HG03457 (cell line): ENCODE measurements at regions not wholly inside any gene's neighbourhood (a gene's known extent, or its start where the extent isn't known, plus 50 kb on each side); places are given as distances from the start of the nearest gene placed in this dataset.
"Not testable (repeated sequence)": the region's sequence is repeated elsewhere in the genome, so short reads cannot be mapped to it uniquely, and the experiment has no call there.

Experiments
- ATAC-seq: cut with Tn5 transposase; IDR thresholded peaks from one replicate; pipeline ENCODE4 v1.9.1; 2021; ENCODE audit warnings: moderate number of reproducible peaks; ENCODE audit not compliant: unreplicated experiment

DNA sequence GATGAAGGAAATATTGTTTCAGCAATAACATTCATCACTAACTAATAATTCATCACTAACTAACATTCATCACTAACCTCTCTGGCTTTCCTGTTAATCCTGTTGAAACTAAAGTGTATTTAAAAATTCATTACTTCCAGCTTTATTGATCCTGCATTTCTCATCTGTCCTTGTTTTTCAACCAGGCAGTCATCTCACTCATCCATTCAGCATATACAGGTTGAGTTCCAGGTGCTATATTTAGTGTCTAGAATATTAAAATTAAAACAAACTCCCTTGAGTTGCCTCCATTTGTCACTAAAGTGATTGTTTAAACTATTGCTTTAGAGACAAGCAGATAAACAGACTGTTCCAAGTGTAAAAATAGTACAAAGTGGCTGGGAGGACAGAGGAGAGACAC is 58.1 kb downstream of the ATXN7L3B start:
- no peak for ATAC-seq

DNA sequence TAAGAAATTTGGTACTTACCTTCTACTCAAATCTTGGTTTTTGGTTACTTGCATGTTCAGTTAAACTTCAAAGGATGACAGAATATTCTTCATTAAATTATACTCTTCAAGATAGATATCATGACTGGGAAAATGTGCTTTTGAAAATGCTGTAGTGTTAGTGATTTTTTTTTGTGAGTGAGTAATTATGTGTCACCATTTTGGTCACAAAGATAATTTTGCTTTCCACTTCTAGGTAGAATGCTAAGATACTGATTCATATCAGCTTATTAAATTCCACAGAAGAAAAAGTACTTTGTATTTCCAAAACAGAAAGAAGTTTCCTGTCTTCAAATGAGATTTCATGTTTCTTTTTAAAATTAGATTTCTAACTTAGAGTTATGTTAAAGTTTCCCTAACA is 61.2 kb downstream of the ATXN7L3B start:
- no peak for ATAC-seq

DNA sequence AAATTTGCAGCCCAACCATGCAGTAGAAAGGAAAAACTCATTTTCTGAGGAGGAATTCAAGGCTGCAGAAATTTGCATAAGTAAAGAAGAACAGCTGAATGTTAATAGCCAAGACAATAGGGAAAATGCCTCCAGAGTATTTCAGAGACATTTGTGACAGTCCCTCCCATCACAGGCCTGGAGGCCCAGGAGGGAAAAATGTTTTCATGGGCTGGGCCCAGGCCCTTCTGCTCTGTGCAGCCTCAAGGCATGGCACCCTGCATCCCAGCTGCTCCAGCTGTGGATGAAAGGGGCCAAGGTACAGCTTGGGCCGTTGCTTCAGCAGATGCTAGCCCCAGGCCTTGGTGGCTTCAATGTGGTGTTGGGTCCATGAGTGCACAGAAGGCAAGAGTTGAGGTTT is 62.3 kb downstream of the ATXN7L3B start:
- ATAC-seq = no peak

DNA sequence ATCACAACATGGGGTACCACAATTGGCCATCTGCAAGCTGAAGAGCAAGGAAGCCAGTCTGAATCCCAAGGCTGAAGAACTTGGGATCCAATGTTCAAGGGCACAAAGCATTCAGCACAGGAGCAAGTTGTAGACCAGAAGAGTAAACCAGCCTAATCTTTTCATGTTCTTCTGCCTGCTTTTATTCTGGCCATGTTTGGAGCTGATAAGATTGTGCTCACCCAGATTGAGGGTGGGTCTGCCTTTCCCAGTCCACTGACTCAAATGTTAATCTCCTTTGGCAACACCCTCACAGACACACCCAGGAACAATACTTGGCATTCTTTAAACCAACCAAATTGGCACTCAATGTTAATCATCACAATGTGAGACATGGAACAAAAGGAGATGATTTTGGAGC is 63.2 kb downstream of the ATXN7L3B start:
- ATAC-seq = not testable (repeated sequence)

DNA sequence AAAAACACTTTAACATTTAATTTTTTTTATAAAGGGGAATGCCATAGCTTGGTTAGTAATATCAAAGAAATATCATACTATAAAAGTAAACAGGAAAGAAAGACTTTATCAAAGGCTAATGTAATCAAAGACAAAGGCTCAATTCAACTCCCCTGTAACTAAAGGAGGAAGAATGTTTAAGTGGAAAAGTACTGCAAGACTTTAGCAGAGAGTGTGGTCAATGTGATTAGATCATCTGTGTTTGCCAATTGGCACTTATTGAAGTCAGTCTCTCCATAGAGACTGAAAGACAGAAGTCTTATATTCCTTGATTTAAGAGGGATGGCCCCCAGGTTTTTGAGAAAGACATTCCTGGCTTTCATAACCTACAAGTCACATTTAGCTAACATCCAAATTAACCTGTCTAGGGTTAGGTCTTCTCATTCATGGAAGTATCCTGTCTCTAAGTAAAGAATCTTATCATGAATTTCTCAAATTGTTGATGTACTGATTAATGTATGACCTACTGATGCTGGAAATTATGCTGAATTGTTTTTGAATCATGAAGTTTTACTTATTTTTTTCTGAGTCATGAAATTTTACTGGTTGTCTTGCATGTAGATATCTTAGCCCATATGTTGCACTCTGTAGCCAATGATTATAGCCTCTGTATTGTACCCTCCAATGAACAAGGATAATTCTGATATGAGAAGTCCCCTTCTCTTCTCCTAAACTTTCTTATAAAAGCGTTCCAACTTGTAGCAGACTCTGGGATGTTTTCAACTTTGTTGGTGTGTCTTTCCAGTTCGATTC is 65.4 kb downstream of the ATXN7L3B start:
- ATAC-seq = no peak

DNA sequence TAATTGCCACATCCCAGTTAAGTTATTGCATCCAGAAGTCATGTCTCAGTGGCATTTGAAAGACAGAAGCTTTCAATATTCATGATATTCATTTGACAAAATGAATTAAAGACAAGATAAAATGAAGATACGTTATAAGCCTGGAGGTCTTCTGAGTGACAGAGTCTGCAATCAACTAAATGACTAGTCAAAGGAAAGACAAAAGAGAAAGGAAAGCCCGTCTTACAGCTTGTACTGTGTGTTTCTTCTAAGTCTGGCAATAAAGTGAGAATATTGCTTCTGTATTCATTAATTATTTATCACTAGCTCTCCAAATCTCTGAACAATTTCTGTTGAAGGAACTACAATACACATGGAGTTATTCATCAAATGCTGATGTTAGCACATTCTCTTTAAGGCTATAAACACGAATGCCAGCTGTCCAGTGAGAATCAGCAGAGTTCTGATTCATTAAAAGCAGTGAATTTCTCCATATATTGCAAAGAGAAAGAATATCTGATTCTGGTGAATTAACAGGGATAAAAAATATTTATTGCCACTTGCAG is 70.7 kb downstream of the ATXN7L3B start:
- ATAC-seq = no peak

DNA sequence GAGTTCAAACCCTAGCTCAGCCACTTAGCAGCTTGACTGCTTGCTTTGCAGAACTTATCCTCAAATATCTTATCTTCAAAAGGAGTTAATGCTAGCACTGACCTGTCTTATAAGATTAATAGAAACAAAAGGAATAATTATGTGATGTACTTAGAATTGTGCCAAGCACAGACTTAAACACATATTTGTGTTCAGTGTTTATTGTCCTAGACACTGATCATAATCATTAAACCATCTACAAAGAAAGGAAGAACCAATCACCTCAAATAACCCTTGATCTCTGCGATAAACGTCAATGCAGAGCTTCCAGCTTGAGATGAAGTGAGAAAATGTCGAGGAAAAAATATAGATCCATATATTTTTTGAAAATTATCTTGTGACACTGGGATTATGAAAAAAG is 73.1 kb downstream of the ATXN7L3B start:
- no peak for ATAC-seq

DNA sequence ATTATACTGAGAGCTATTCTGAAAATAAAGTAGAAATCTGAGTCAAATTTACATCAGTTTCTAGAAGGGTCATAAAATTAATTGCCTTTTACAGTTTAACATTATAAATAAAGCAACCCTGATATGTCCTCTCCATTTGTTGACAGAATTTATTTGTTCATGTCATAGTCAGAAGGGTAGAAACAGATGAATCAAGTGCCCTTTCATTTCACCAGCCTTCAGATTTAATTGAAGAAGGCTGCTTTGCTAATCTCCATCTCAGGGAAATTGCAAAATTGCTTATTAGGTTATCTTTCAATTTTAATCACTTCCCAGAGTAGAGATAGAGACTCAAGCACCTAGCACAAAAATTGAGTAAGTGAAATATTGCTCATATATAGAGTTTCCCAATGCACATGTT is 76.8 kb downstream of the ATXN7L3B start:
- no peak for ATAC-seq

DNA sequence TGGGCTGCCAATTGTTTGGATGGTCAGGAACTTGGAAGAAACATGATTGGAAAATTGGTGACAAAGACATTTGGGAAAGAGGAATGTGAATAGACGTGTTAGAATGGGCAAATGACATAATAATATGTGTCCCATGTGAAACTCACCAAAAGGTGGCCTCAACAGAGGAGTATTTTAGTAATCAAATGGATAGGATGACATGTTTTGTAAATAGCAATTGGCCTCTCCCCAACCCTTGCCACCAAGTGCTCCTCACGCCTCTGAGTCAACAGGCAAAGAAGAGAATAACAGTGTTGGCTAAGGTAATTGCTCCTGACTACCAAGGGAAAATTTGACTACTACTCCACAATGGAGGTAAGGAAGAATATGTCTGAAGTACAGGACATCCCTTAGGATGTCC is 81.4 kb downstream of the ATXN7L3B start:
- no peak for ATAC-seq

DNA sequence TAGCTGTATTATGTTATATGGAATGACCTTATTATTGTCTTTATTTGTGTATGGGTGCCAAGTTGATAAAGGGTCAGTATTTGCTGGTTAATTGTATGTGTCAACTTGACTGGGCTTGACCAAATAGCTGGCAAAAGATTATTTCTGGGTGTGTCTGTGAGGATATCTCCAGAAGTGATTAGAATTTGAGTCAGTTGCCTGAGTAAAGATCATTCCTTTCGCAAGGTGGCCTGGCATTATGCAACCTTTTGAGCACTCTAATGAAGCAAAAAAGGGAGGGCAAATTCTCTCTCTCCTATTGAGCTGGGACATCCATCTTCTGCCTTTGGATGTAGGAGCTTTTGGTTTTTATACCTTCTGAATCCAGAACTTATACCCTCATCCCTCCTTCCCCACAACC is 82.2 kb downstream of the ATXN7L3B start:
- ATAC-seq = no peak

DNA sequence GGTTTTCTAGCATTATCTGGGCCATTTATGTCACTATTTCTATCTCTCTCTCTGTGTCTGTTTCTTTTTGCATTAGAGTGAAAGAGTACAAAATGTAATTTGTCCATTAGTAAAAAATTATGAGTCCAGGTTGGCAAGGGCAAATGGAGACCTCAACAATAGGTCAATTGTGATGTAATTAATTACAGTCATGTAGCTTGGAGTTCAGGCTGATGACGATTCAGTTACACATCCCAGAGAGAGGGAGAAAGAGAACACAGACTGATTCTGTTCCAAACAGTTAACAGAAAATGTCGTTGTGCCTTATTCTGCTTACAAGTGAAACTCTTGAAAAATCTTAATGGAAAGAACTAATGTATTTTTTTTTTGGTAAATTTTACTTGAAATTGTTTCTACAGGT is 83.3 kb downstream of the ATXN7L3B start:
- ATAC-seq = no peak

DNA sequence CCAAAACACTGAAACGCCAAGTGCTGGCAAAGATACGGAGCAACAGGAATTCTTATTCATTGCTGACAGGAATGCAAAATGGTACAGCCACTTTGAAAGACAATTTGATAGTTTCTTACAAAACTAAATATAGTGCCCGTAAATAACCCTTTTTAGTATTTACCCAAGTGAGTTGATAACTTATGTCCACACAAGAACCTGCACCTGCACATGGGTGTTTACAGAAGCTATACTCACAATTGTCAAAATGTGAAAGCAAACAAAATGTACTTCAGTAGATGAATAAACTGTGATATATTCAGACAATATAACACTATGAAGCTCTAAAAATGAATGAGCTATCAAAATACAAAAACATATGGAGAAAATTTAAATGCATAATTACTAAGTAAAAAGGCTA is 86.6 kb downstream of the ATXN7L3B start:
- no peak for ATAC-seq

DNA sequence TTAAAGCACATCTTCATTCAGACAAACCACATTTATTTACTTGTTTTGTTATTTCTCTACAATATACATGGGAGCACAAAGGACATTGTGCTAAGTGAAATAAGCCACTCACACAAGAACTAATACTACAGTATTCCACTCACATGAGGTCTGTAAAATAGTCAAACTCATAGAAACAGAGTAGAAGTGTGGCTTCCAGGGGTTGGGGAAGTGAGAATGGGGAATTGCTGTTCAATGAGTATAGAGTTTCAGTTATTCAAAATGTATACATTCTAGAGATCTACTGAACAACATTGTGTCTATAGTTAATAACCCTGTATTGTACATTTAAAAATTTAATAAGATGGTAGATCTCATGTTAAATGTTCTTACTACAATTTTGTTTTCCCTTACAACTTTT is 88.8 kb downstream of the ATXN7L3B start:
- peak; percentile 65 for ATAC-seq

DNA sequence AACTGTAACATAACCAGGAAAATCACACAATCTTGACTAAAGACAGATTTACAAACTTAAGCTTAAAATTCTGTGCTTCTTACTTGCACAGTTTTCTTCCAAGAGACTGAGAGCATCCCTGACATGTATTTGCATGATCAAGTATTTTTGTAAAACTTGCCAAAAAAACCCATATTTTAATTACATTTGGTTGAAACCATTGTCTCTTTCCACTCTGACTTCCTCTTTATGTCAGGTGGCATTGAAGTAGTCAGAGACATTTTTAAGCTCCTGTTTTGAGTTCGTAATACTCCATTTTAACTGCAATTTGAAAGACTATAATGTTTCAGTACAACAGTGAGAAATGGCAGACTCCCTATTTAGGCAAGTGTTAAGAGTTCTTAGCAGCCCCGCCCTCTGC is 103.6 kb downstream of the ATXN7L3B start:
- no peak for ATAC-seq

DNA sequence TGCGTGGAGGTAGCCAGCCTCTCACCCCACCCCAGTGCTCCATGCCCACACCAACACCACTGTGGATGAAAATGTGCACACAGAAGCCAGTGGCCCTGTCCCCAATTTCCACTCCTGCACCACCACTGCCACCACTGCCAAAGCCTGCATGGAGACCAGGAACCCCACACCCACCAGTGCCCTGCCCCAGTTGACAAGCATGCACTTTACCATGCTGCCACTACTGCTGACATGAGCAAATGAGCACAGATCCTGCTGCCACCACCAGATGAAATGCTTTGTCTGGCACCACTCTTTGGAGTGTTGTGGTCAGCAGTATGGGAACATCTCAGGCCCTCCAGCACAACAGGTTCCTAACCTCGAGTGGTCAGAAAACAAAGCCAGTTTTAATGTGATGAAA is 104.1 kb downstream of the ATXN7L3B start:
- no peak for ATAC-seq

DNA sequence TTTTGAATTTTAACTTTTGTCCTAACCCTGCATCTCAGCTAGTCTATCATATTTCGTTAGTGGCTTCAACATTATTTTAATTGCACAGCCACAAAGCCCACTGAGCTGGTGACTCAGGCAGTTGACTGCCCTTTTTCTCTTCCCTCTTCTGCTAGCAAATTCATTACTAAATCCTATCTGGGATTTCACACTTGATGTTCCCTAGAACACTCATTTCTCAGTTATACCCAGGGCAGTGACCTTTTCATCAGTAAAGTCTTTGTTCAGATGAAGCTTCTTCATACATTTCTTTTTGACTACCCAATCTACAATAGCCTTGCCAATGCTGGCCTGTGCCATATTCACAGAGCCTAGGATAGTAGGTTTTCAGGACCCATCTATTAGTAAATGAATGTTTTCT is 107.0 kb downstream of the ATXN7L3B start:
- no peak for ATAC-seq

DNA sequence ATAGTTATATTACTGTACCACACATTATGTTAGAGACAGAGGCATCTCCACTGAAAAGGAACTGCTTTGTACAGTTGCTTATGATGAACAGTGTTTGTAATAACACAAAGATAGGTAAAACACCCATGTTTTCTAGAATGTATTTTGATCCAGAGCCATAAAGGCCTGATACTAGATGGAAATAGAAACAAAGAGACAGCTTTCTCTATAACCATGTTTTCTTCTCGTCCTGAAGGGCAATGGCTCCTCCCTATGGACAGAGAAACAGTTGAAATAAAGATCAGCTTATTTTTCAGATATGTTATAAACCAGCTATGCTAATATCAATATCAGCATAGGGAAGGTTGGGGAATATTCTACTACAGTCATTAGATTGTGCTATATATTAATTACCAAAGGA is 109.2 kb downstream of the ATXN7L3B start:
- ATAC-seq = no peak

DNA sequence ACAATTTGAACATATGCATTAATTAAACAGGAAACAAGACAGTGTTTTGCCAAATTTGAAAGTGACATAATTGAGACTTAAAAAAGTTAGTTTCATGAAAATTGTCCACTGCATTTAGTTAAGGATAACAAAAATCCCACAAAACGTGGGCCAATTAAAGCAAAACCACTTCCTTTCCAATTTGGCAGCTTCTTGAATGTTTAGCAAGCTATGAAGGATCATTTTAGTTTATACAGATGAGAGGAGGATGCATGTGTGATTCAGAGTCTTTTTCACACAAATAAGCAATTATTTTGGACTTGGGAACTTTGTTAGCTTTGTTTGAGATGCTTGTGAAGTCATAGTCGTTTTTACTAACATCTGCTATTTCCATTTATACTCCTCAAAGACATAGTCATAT is 109.6 kb downstream of the ATXN7L3B start:
- ATAC-seq = no peak

DNA sequence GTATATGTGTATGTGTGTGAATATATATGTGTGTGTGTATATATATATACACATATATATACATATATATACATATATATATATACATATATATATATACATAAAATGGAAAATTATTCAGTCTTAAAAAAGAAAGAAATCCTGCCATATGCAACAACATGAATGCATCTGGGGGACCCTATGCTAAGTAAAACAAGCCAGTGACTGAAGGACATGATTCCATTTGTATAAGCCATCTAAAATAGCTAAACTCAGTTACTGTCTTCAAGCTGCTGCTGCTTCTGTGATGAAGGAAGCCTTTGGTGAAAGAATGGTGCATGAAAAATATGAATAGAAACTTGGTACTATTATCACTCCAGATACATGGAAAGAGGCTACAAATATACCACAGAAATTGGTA is 118.6 kb downstream of the ATXN7L3B start:
- ATAC-seq = no peak

DNA sequence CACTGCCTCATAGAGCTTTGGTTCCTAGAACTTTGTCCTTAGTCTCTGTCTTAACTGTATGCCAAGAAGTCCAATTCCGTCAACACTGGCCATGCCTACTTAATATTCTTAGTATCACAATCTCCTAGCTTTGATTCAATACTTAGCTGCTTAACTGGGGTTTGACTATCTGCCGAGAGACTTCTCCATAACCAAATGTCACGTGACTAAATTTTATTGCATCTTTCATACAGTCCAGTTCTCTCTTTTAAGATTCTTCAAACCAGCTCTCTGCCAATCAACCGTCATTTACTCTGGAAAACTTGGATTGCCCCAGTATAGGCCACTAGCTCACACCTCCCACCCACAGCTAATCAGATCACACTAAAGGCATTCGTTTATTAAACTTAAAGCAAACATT is 122.8 kb downstream of the ATXN7L3B start:
- no peak for ATAC-seq

DNA sequence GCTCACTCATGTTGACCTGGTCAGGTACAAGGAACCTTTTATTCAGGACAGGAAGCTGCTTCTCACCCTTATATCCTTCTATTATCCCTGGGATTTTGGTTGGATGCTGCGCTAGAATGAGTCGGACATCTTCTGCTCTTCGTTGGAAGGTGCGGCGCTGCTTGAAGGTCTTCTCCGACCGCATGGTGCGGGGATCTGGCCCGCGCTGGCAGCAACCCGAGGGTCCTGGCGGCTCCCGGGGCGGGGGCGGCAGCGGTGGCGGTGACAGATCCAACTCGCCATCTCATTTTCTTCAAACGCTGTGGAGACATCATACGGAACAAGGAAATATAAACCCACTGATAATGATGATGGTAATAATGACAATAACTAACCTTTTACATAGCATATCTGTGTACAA is 126.3 kb downstream of the ATXN7L3B start:
- no peak for ATAC-seq

DNA sequence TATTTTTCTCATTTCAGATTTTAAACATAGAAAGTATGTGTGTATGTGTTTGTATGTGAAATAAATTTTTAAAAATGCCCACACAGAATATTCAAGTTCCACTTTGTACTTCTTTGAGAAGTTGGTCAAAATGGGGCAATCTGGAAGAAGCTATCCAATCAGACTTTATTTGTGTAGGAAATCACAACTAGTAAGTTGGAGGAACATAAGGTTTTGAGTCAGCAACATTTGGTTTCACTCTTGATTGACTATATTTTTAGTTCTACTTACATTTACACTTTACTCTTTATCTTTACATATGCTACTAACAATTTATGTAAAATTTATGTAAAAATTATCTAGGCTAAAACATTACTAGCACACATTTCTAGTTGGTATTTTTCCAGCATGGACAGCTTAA is 128.1 kb downstream of the ATXN7L3B start:
- no peak for ATAC-seq

DNA sequence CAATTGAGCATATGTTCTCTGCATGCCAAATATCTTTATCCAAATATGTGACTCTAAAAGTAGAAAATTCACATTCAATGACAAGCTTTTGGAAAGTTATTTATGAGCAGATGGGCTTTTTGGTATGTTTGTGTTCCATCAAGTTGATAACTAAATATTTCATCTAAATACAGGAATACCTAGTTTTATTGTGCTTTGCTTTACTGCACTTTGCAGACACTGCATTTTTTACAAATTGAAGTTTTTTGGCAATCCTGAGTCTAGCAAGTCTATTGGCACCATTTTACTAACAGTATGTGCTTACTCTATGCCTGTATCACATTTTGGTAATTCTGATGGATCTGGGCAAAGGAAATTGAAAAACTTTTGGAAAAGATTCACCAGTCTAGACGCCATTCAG is 133.8 kb downstream of the ATXN7L3B start:
- no peak for ATAC-seq
